ENCODE measurements at regions not wholly inside any gene's neighbourhood (a gene's known extent, or its start where the extent isn't known, plus 50 kb on each side); places are given as distances from the start of the nearest gene placed in this dataset.
A peak's percentile ranks its signal among the peaks of the same experiment; 100 is the strongest.

DNA sequence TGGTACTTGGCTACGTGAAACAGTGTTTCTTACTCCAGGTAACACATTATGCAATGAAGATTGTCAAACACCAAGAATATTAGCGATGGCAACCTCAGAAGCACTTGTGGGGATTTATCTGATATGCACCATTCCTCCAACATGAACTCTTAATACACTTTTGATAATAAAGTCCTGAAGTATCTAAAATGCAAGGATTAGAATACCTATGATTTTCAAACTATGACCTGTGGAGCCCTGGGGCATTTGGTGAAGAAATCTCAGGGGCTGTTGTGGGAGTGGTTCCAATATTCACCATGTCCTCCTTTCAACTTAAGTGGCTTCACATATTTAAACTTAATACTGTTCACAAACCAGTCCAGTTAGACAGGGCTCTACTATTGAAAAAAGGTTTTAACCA lies 214.6 kb upstream of the POU5F2 start:
- Histone ChIP-seq H3K9ac (ENCODE audit: control insufficient read depth, extremely low read depth, insufficient read depth, low read length) (no peak overlapping the region), H3K4me1 (ENCODE audit: control insufficient read depth, extremely low read depth, insufficient read depth, low read length) (no peaks in the 10 kb centered on the region), H2AFZ (ENCODE audit: control insufficient read depth, low read length) (no peak overlapping the region), H3K27ac (ENCODE audit: control insufficient read depth, insufficient read depth, low read length) (no peak overlapping the region), H3K9me3 (ENCODE audit: control insufficient read depth, low read depth, low read length) (no peaks in the 10 kb centered on the region), H3K27me3 (ENCODE audit: control insufficient read depth, extremely low read depth, insufficient read depth, low read length) (no peaks in the 10 kb centered on the region), H3K79me2 (ENCODE audit: control insufficient read depth, insufficient read depth, low read length) (no peaks in the 10 kb centered on the region), H3K36me3 (ENCODE audit: control insufficient read depth in 2 of 2, extremely low read depth in 1 of 2, insufficient read depth in 2 of 2, low read length in 2 of 2) (no peaks in the 10 kb centered on the region), H4K20me1 (ENCODE audit: control insufficient read depth, extremely low read depth, insufficient read depth, low read length) (no peaks in the 10 kb centered on the region), H3K4me3 (ENCODE audit: control insufficient read depth in 2 of 3, extremely low read depth in 1 of 3, insufficient read depth in 2 of 3, low read depth in 1 of 3, low read length in 3 of 3) (no peak overlapping the region), H3K4me2 (ENCODE audit: control insufficient read depth, extremely low read depth, insufficient read depth, low read depth, low read length) (no peak overlapping the region), H3K9me1 (ENCODE audit: control insufficient read depth, extremely low read depth, insufficient read depth, low read length) (no peaks in the 10 kb centered on the region)
- dilution Hi-C loops (cut with MboI; ENCODE audit: extremely low pct_ligation_motif_present, low sequenced_read_pairs): no loop called here
- TF ChIP-seq, protein P1, sequence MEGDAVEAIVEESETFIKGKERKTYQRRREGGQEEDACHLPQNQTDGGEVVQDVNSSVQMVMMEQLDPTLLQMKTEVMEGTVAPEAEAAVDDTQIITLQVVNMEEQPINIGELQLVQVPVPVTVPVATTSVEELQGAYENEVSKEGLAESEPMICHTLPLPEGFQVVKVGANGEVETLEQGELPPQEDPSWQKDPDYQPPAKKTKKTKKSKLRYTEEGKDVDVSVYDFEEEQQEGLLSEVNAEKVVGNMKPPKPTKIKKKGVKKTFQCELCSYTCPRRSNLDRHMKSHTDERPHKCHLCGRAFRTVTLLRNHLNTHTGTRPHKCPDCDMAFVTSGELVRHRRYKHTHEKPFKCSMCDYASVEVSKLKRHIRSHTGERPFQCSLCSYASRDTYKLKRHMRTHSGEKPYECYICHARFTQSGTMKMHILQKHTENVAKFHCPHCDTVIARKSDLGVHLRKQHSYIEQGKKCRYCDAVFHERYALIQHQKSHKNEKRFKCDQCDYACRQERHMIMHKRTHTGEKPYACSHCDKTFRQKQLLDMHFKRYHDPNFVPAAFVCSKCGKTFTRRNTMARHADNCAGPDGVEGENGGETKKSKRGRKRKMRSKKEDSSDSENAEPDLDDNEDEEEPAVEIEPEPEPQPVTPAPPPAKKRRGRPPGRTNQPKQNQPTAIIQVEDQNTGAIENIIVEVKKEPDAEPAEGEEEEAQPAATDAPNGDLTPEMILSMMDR (optimal IDR thresholded peaks at IDR 0.05 in 1 of 3, IDR thresholded peaks at IDR 0.05 in 1 of 3, conservative IDR thresholded peaks at IDR 0.05 in 1 of 3; ENCODE audit: extremely low read depth in 1 of 3, insufficient read depth in 2 of 3, low read length in 3 of 3): no peak
- no peak for TF ChIP-seq EZH2 (IDR thresholded peaks at IDR 0.05; ENCODE audit: low read length)
- peak; percentile 49 for FAIRE-seq
- DNase-seq (ENCODE audit: low read depth, low spot score): no peak

DNA sequence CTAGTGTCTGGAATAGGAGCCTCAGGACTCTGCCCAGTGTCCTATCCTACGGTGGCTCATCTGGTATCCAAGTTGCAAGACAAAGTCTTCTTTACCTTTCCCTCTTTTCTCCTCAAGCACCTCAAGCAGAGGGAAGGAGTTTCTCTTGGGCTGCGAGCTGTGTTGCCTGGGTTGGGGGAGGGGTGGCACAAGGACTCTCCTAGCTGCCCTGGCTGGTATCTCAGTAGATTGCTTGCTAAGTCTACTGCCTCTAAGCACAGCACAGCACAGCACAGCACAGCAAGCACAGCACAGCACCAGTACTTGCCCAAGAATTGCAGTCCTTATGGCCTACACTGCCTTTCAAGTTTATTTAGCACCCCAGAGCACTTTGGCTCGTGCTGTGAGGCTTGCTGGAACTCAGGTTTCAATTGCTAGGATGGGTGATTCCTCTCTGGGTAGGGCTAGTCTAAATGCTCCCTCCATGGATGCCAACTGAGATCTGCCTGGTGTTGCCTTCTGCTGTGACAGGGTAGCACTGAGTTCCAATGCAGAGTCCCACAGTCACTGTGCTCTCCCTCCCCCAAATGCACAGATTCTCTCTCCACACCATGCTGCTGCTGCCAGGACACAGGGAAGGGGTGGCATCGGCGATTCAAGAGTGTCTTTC lies 213.1 kb upstream of the POU5F2 start:
- no peaks in the 10 kb centered on the region for H3K79me2 ChIP-seq (ENCODE audit: control insufficient read depth, insufficient read depth, low read length)
- no peaks in the 10 kb centered on the region for H3K4me1 ChIP-seq (ENCODE audit: control insufficient read depth, extremely low read depth, insufficient read depth, low read length)
- no peak overlapping the region for H2AFZ ChIP-seq (ENCODE audit: control insufficient read depth, low read length)
- TF ChIP-seq, protein P1 (optimal IDR thresholded peaks at IDR 0.05 in 1 of 3, IDR thresholded peaks at IDR 0.05 in 1 of 3, conservative IDR thresholded peaks at IDR 0.05 in 1 of 3; ENCODE audit: extremely low read depth in 1 of 3, insufficient read depth in 2 of 3, low read length in 3 of 3): no peak
- no peak for TF ChIP-seq EZH2 (IDR thresholded peaks at IDR 0.05; ENCODE audit: low read length)
- no peaks in the 10 kb centered on the region for H3K9me3 ChIP-seq (ENCODE audit: control insufficient read depth, low read depth, low read length)
- no peak overlapping the region for H3K27ac ChIP-seq (ENCODE audit: control insufficient read depth, insufficient read depth, low read length)
- no peak for FAIRE-seq
- no peak overlapping the region for H3K4me3 ChIP-seq (ENCODE audit: control insufficient read depth in 2 of 3, extremely low read depth in 1 of 3, insufficient read depth in 2 of 3, low read depth in 1 of 3, low read length in 3 of 3)
- H3K36me3 ChIP-seq (ENCODE audit: control insufficient read depth in 2 of 2, extremely low read depth in 1 of 2, insufficient read depth in 2 of 2, low read length in 2 of 2): no peaks in the 10 kb centered on the region
- no peak for DNase-seq (ENCODE audit: low read depth, low spot score)
- no peak overlapping the region for H3K9ac ChIP-seq (ENCODE audit: control insufficient read depth, extremely low read depth, insufficient read depth, low read length)
- no peaks in the 10 kb centered on the region for H3K9me1 ChIP-seq (ENCODE audit: control insufficient read depth, extremely low read depth, insufficient read depth, low read length)
- no peaks in the 10 kb centered on the region for H4K20me1 ChIP-seq (ENCODE audit: control insufficient read depth, extremely low read depth, insufficient read depth, low read length)
- H3K4me2 ChIP-seq (ENCODE audit: control insufficient read depth, extremely low read depth, insufficient read depth, low read depth, low read length): no peak overlapping the region
- no peaks in the 10 kb centered on the region for H3K27me3 ChIP-seq (ENCODE audit: control insufficient read depth, extremely low read depth, insufficient read depth, low read length)
- dilution Hi-C loops (cut with MboI; ENCODE audit: extremely low pct_ligation_motif_present, low sequenced_read_pairs): no loop called here

Measured in keratinocyte (primary cell).